HepG2 (cell line): ENCODE measurements at regions not wholly inside any gene's neighbourhood (a gene's known extent, or its start where the extent isn't known, plus 50 kb on each side); places are given as distances from the start of the nearest gene placed in this dataset.

Experiments used
- ATAC-seq: fragments of 200-7000 bp; cut with Tn5 transposase; 3 replicates; pipeline ENCODE4 v1.9.1; 2020; ENCODE audit warnings: mild to moderate bottlenecking, moderate library complexity
- BruUV-seq: library from RNA; stranded (reverse); fragments of 400-500 nt; replicated peaks from 2 replicates; lab custom pipeline; 2021; lab: Mats Ljungman, UMichigan
- CTCF ChIA-PET: fragments of 300-600 bp; formaldehyde crosslinking; extraction: SDS; loops from one replicate; lab custom pipeline; 2021; ENCODE audit warnings: low total read pairs, inconsistent platforms, low intra/inter-chr PET ratio; lab: Yijun Ruan, JAX
- POLR2A ChIA-PET: fragments of 350-600 bp; sonication (Branson Sonifier 250); formaldehyde crosslinking; loops from one replicate; lab custom pipeline; 2020; ENCODE audit warnings: antibody characterized with exemption, inconsistent platforms; lab: Yijun Ruan, JAX
- DNase-seq: peaks from one replicate; pipeline ENCODE4 v3.0.0-alpha.2; 2015; ENCODE audit warnings: low spot score
- FAIRE-seq: peaks from 3 replicates; lab custom pipeline; 2011; peaks lifted over from hg19 to GRCh38; lab: Jason Lieb, UNC
- H2AFZ ChIP-seq: one replicate; pipeline ENCODE4 v1.6.1; 2011; ENCODE audit warnings: low read length, inconsistent platforms
- H3K27ac ChIP-seq: fragments of 300-600 bp; 3 replicates; pipeline ENCODE4 v1.8.0; 2011; ENCODE audit warnings: mixed run types, mild to moderate bottlenecking, mixed read lengths, low read length, inconsistent platforms; ENCODE audit not compliant: insufficient read depth; ENCODE audit errors: extremely low read length
- H3K27me3 ChIP-seq, 2 experiments: fragments of 200-600 bp in 1 of 2; 2 replicates in 1 of 2; 3 replicates in 1 of 2; pipeline versions ENCODE4 v1.6.0 to v1.8.0; 2011; ENCODE audit warnings: low read length in 2 of 2, mild to moderate bottlenecking in 2 of 2, moderate library complexity in 2 of 2, inconsistent platforms in 1 of 2; ENCODE audit not compliant: insufficient read depth in 2 of 2, control insufficient read depth in 1 of 2
- H3K36me3 ChIP-seq, 2 experiments: fragments of 200-600 bp in 1 of 2; replicated peaks in 1 of 2; 2 replicates in 1 of 2; 3 replicates in 1 of 2; pipeline versions ENCODE4 v1.5.1 to v1.8.0; 2011; ENCODE audit warnings: low read length in 2 of 2, inconsistent platforms in 1 of 2; ENCODE audit not compliant: insufficient read depth in 2 of 2, control insufficient read depth in 1 of 2
- H3K4me1 ChIP-seq: 2 replicates; pipeline ENCODE4 v1.5.1; 2012; ENCODE audit warnings: low read length, inconsistent platforms; ENCODE audit not compliant: insufficient read depth
- H3K4me2 ChIP-seq: 2 replicates; pipeline ENCODE4 v1.6.0; 2011; ENCODE audit warnings: low read depth, low read length, inconsistent platforms
- H3K4me3 ChIP-seq, 3 experiments: fragments of 200-600 bp in 1 of 3; sonication (generic), shearing (Covaris generic) in 1 of 3; replicated peaks in 1 of 3; 2 replicates each; pipeline ENCODE4 v1.5.1; 2011 to 2016; ENCODE audit warnings: low read length in 3 of 3, inconsistent platforms in 2 of 3, low read depth in 2 of 3, mild to moderate bottlenecking in 2 of 3, control low read depth in 1 of 3, mixed read lengths in 1 of 3; ENCODE audit not compliant: insufficient read depth in 1 of 3
- H3K79me2 ChIP-seq: one replicate; pipeline ENCODE4 v1.6.1; 2011; ENCODE audit warnings: low read length, inconsistent platforms; ENCODE audit not compliant: insufficient read depth
- H3K9ac ChIP-seq: 2 replicates; pipeline ENCODE4 v1.6.0; 2011; ENCODE audit warnings: mild to moderate bottlenecking, low read depth, low read length, inconsistent platforms; ENCODE audit not compliant: insufficient read depth
- H3K9me3 ChIP-seq: 2 replicates; pipeline ENCODE4 v1.5.1; 2012; ENCODE audit warnings: mild to moderate bottlenecking, low read length
- H4K20me1 ChIP-seq: 2 replicates; pipeline ENCODE4 v1.6.0; 2011; ENCODE audit warnings: inconsistent platforms, mild to moderate bottlenecking, low read length, moderate library complexity; ENCODE audit not compliant: insufficient read depth
- EP300 ChIP-seq, 3 experiments: sonication (generic) in 1 of 3; formaldehyde crosslinking in 1 of 3; IDR thresholded peaks; 2 replicates each; pipeline versions ENCODE4 v1.5.1 to v1.6.1; 2011 to 2020; ENCODE audit warnings: low read depth in 2 of 3, low read length in 2 of 3, borderline replicate concordance in 1 of 3, improper control_type of control experiment in 1 of 3, mild to moderate bottlenecking in 1 of 3, missing genetic modification reagents in 1 of 3, moderate library complexity in 1 of 3
- FLYWCH1 ChIP-seq: sonication (generic); formaldehyde crosslinking; IDR thresholded peaks from 2 replicates; pipeline ENCODE4 v1.8.1; 2023; ENCODE audit warnings: mild to moderate bottlenecking, missing genetic modification reagents
- GZF1 ChIP-seq: sonication (generic); formaldehyde crosslinking; IDR thresholded peaks from 2 replicates; pipeline ENCODE4 v1.5.1; 2020; ENCODE audit warnings: mild to moderate bottlenecking, missing genetic modification reagents
- HOXD1 ChIP-seq: sonication (generic); formaldehyde crosslinking; IDR thresholded peaks from 2 replicates; pipeline ENCODE4 v1.5.0; 2020; ENCODE audit warnings: missing genetic modification reagents
- SETDB1 ChIP-seq: sonication (generic); formaldehyde crosslinking; IDR thresholded peaks from 2 replicates; pipeline ENCODE4 v1.5.1; 2020; ENCODE audit warnings: missing genetic modification reagents, mild to moderate bottlenecking, borderline replicate concordance
- SNAPC5 ChIP-seq: sonication (generic); formaldehyde crosslinking; IDR thresholded peaks from 2 replicates; pipeline ENCODE4 v1.8.1; 2023; ENCODE audit warnings: mild to moderate bottlenecking, missing genetic modification reagents, borderline replicate concordance
- SRF ChIP-seq: IDR thresholded peaks from 2 replicates; pipeline ENCODE4 v1.6.1; 2011; ENCODE audit warnings: mild to moderate bottlenecking, low read depth, low read length, moderate library complexity
- STAG1 ChIP-seq: sonication (generic); formaldehyde crosslinking; IDR thresholded peaks from 2 replicates; pipeline ENCODE4 v1.4.0; 2020; ENCODE audit warnings: missing genetic modification reagents
- TEAD3 ChIP-seq: optimal IDR thresholded peaks from 2 replicates; pipeline ENCODE3; 2016; ENCODE audit warnings: borderline replicate concordance
- ZFP82 ChIP-seq: sonication (generic); formaldehyde crosslinking; IDR thresholded peaks from 2 replicates; pipeline ENCODE4 v1.5.1; 2020; ENCODE audit warnings: mild to moderate bottlenecking, missing genetic modification reagents, borderline replicate concordance
- ZNF337 ChIP-seq: sonication (generic); formaldehyde crosslinking; IDR thresholded peaks from 2 replicates; pipeline ENCODE4 v1.5.1; 2020; ENCODE audit warnings: missing genetic modification reagents, low read depth, mild to moderate bottlenecking, borderline replicate concordance
- ZNF407 ChIP-seq: sonication (generic); formaldehyde crosslinking; IDR thresholded peaks from one replicate; pipeline ENCODE4 v1.5.1; 2020; ENCODE audit warnings: mild to moderate bottlenecking, missing genetic modification reagents; ENCODE audit errors: not compliant biosample characterization
- WGBS: methylation state at CpG from one replicate; pipeline ENCODE4 v1.1.6; 2017; ENCODE audit warnings: low lambda C conversion rate; 5-methylcytosine and 5-hydroxymethylcytosine counted together
- in situ Hi-C: cut with HindIII; loops from 2 replicates; pipeline ENCODE4 v1.10.0; 2017; ENCODE audit warnings: low pct_unique_long_range_greater_than_20kb; ENCODE audit not compliant: extremely low pct_ligation_motif_present
- intact Hi-C: fragments of 100-400 bp; cut with micrococcal nuclease; formaldehyde crosslinking; loops from one replicate; pipeline ENCODE4 v1.10.0; 2022; ENCODE audit not compliant: unreplicated experiment
- TF ChIP-seq, protein P1 (sequence below): sonication (generic); formaldehyde crosslinking; IDR thresholded peaks from 2 replicates; pipeline ENCODE4 v1.4.0; 2020; ENCODE audit warnings: mild to moderate bottlenecking, missing genetic modification reagents
- TF ChIP-seq, protein P2 (sequence below): sonication (generic); formaldehyde crosslinking; IDR thresholded peaks from 2 replicates; pipeline ENCODE4 v1.5.0; 2020; ENCODE audit warnings: mild to moderate bottlenecking, low read depth, missing genetic modification reagents, borderline replicate concordance

- Histone ChIP-seq H3K4me2 (no peak overlapping the region), H3K4me1 (peaks cover 5% of the 10 kb centered on the region), H3K9ac (no peak overlapping the region), H3K9me3 (no peaks in the 10 kb centered on the region), H3K4me3 (no peak overlapping the region), H3K79me2 (no peaks in the 10 kb centered on the region), H3K27ac (no peak overlapping the region), H3K27me3 (no peaks in the 10 kb centered on the region), H3K36me3 (no peaks in the 10 kb centered on the region), H2AFZ (no peak overlapping the region), H4K20me1 (no peaks in the 10 kb centered on the region)
- DNase-seq (no peak), FAIRE-seq (no peak), ATAC-seq (no peak)
- in situ Hi-C loops = loop anchor here (25.0 kb wide), 1 partner anchor 342 kb away; the partner anchor contains the start of gene KLF5
- 0% methylated on average over 2 of the region's 2 CpGs for WGBS
- no TSS peak for BruUV-seq
- POLR2A ChIA-PET = no interaction called here
- CTCF ChIA-PET = no interaction called here
- intact Hi-C loops = no loop called here
- TF ChIP-seq SNAPC5 (CRISPR knock-in tag) (no peak), HOXD1 (CRISPR knock-in tag) (no peak), GZF1 (CRISPR knock-in tag) (no peak), FLYWCH1 (no peak), ZNF407 (CRISPR knock-in tag) (no peak), SRF (no peak), ZFP82 (no peak), STAG1 (CRISPR knock-in tag) (no peak), ZNF337 (CRISPR knock-in tag) (no peak), TEAD3 (no peak), EP300 (IDR thresholded peaks at IDR 0.05; ENCODE audit: low read depth in 2 of 2, low read length in 2 of 2) (no peak), EP300 (CRISPR knock-in tag; IDR thresholded peaks at IDR 0.05; ENCODE audit: borderline replicate concordance) (no peak), SETDB1 (CRISPR knock-in tag) (no peak)
- TF ChIP-seq, protein P1, sequence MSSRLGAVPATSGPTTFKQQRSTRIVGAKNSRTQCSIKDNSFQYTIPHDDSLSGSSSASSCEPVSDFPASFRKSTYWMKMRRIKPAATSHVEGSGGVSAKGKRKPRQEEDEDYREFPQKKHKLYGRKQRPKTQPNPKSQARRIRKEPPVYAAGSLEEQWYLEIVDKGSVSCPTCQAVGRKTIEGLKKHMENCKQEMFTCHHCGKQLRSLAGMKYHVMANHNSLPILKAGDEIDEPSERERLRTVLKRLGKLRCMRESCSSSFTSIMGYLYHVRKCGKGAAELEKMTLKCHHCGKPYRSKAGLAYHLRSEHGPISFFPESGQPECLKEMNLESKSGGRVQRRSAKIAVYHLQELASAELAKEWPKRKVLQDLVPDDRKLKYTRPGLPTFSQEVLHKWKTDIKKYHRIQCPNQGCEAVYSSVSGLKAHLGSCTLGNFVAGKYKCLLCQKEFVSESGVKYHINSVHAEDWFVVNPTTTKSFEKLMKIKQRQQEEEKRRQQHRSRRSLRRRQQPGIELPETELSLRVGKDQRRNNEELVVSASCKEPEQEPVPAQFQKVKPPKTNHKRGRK (CRISPR knock-in tag) = no peak
- TF ChIP-seq, protein P2, sequence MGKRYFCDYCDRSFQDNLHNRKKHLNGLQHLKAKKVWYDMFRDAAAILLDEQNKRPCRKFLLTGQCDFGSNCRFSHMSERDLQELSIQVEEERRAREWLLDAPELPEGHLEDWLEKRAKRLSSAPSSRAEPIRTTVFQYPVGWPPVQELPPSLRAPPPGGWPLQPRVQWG = no peak
Measured at GRCh38 chr13:73404581-73404980, 345.8 kb downstream of the KLF5 start.
